ENCODE measurements at regions not wholly inside any gene's neighbourhood (a gene's known extent, or its start where the extent isn't known, plus 50 kb on each side); places are given as distances from the start of the nearest gene placed in this dataset.

- H3K27me3 Mint-ChIP-seq (ENCODE audit: low read depth), result peaks cover 13% of the 10 kb centered on the region
- H3K4me3 Mint-ChIP-seq, result no peak overlapping the region
- H3K9me3 Mint-ChIP-seq, result peaks cover 5% of the 10 kb centered on the region
- H3K36me3 Mint-ChIP-seq (ENCODE audit: insufficient read depth), result no peaks in the 10 kb centered on the region
- ATAC-seq (no peak), DNase-seq (no peak)
- H3K4me1 Mint-ChIP-seq (ENCODE audit: low read depth), result no peaks in the 10 kb centered on the region
Measured at GRCh38 chr15:59953392-59953883, 50.7 kb upstream of the FOXB1 start.

- H3K27me3 Mint-ChIP-seq (ENCODE audit: low read depth), result peaks cover 13% of the 10 kb centered on the region
- no peak overlapping the region for H3K4me3 Mint-ChIP-seq
- ATAC-seq (no peak), DNase-seq (no peak)
- no peaks in the 10 kb centered on the region for H3K36me3 Mint-ChIP-seq (ENCODE audit: insufficient read depth)
- peaks cover 5% of the 10 kb centered on the region for H3K9me3 Mint-ChIP-seq
- H3K4me1 Mint-ChIP-seq (ENCODE audit: low read depth), result no peaks in the 10 kb centered on the region
Measured at GRCh38 chr15:59952960-59953359, 51.2 kb upstream of the FOXB1 start.

GRCh38 chr15:59950603-59951388 lies 53.3 kb upstream of the FOXB1 start:
- no peak for DNase-seq
- Mint-ChIP-seq H3K36me3 (ENCODE audit: insufficient read depth) (no peaks in the 10 kb centered on the region), H3K4me1 (ENCODE audit: low read depth) (no peaks in the 10 kb centered on the region), H3K4me3 (no peak overlapping the region), H3K9me3 (peaks cover 5% of the 10 kb centered on the region), H3K27me3 (ENCODE audit: low read depth) (peaks cover 6% of the 10 kb centered on the region)
- ATAC-seq, result no peak

- H3K4me3 Mint-ChIP-seq, result no peak overlapping the region
- H3K9me3 Mint-ChIP-seq, result no peaks in the 10 kb centered on the region
- H3K36me3 Mint-ChIP-seq (ENCODE audit: insufficient read depth), result no peaks in the 10 kb centered on the region
- H3K4me1 Mint-ChIP-seq (ENCODE audit: low read depth), result no peaks in the 10 kb centered on the region
- no peak for DNase-seq
- ATAC-seq, result no peak
- H3K27me3 Mint-ChIP-seq (ENCODE audit: low read depth), result peaks cover 10% of the 10 kb centered on the region
Measured at GRCh38 chr15:59948924-59949613, 55.0 kb upstream of the FOXB1 start.

- no peak overlapping the region for H3K4me3 Mint-ChIP-seq
Measured at GRCh38 chr15:59946084-59946483, 58.0 kb upstream of the FOXB1 start.

GRCh38 chr15:59945036-59945435 lies 59.1 kb upstream of the FOXB1 start:
- Mint-ChIP-seq H3K9me3 (no peaks in the 10 kb centered on the region), H3K4me1 (ENCODE audit: low read depth) (no peaks in the 10 kb centered on the region), H3K4me3 (no peak overlapping the region), H3K27me3 (ENCODE audit: low read depth) (peaks cover 8% of the 10 kb centered on the region), H3K36me3 (ENCODE audit: insufficient read depth) (no peaks in the 10 kb centered on the region)
- DNase-seq, result no peak
- ATAC-seq, result no peak

More at GRCh38 chr15:59946084-59946483, 58.0 kb upstream of the FOXB1 start:
- Mint-ChIP-seq H3K36me3 (ENCODE audit: insufficient read depth) (no peaks in the 10 kb centered on the region), H3K4me1 (ENCODE audit: low read depth) (no peaks in the 10 kb centered on the region), H3K27me3 (ENCODE audit: low read depth) (peaks cover 8% of the 10 kb centered on the region), H3K9me3 (no peaks in the 10 kb centered on the region)
- ATAC-seq (no peak), DNase-seq (no peak)

GRCh38 chr15:59941612-59942011 lies 62.5 kb upstream of the FOXB1 start:
- Mint-ChIP-seq H3K36me3 (ENCODE audit: insufficient read depth) (no peaks in the 10 kb centered on the region), H3K4me3 (no peak overlapping the region), H3K9me3 (no peaks in the 10 kb centered on the region), H3K27me3 (ENCODE audit: low read depth) (peaks cover 8% of the 10 kb centered on the region), H3K4me1 (ENCODE audit: low read depth) (no peaks in the 10 kb centered on the region)
- DNase-seq (no peak), ATAC-seq (no peak)

- Mint-ChIP-seq H3K4me1 (ENCODE audit: low read depth) (no peaks in the 10 kb centered on the region), H3K4me3 (no peak overlapping the region), H3K36me3 (ENCODE audit: insufficient read depth) (no peaks in the 10 kb centered on the region), H3K27me3 (ENCODE audit: low read depth) (peaks cover 8% of the 10 kb centered on the region), H3K9me3 (no peaks in the 10 kb centered on the region)
- DNase-seq (no peak), ATAC-seq (no peak)
Measured at GRCh38 chr15:59940928-59941327, 63.2 kb upstream of the FOXB1 start.

- ATAC-seq, result no peak
- H3K4me3 Mint-ChIP-seq, result no peak overlapping the region
- H3K4me1 Mint-ChIP-seq (ENCODE audit: low read depth), result no peaks in the 10 kb centered on the region
- no peaks in the 10 kb centered on the region for H3K36me3 Mint-ChIP-seq (ENCODE audit: insufficient read depth)
- no peak for DNase-seq
- H3K27me3 Mint-ChIP-seq (ENCODE audit: low read depth), result peaks cover 8% of the 10 kb centered on the region
- H3K9me3 Mint-ChIP-seq, result no peaks in the 10 kb centered on the region
Measured at GRCh38 chr15:59940456-59940855, 63.7 kb upstream of the FOXB1 start.

GRCh38 chr15:59936741-59937140 lies 67.4 kb upstream of the FOXB1 start:
- H3K9me3 Mint-ChIP-seq, result no peaks in the 10 kb centered on the region
- peaks cover 4% of the 10 kb centered on the region for H3K27me3 Mint-ChIP-seq (ENCODE audit: low read depth)
- H3K36me3 Mint-ChIP-seq (ENCODE audit: insufficient read depth), result no peaks in the 10 kb centered on the region
- DNase-seq (no peak), ATAC-seq (no peak)
- H3K4me3 Mint-ChIP-seq, result no peak overlapping the region
- no peaks in the 10 kb centered on the region for H3K4me1 Mint-ChIP-seq (ENCODE audit: low read depth)

- Mint-ChIP-seq H3K4me3 (no peak overlapping the region), H3K4me1 (ENCODE audit: low read depth) (no peaks in the 10 kb centered on the region), H3K36me3 (ENCODE audit: insufficient read depth) (no peaks in the 10 kb centered on the region), H3K27me3 (ENCODE audit: low read depth) (peaks cover 10% of the 10 kb centered on the region), H3K9me3 (no peaks in the 10 kb centered on the region)
- DNase-seq (no peak), ATAC-seq (no peak)
Measured at GRCh38 chr15:59933607-59934006, 70.5 kb upstream of the FOXB1 start.

- Mint-ChIP-seq H3K4me3 (no peak overlapping the region), H3K9me3 (no peaks in the 10 kb centered on the region), H3K4me1 (ENCODE audit: low read depth) (no peaks in the 10 kb centered on the region), H3K36me3 (ENCODE audit: insufficient read depth) (no peaks in the 10 kb centered on the region), H3K27me3 (ENCODE audit: low read depth) (peaks cover 14% of the 10 kb centered on the region)
- no peak for ATAC-seq
- DNase-seq, result no peak
Measured at GRCh38 chr15:59931646-59932261, 72.4 kb upstream of the FOXB1 start.

- peaks cover 3% of the 10 kb centered on the region for H3K4me1 Mint-ChIP-seq (ENCODE audit: low read depth)
- no peaks in the 10 kb centered on the region for H3K9me3 Mint-ChIP-seq
- no peak overlapping the region for H3K4me3 Mint-ChIP-seq
- no peak for DNase-seq
- peaks cover 13% of the 10 kb centered on the region for H3K27me3 Mint-ChIP-seq (ENCODE audit: low read depth)
- ATAC-seq, result no peak
- no peaks in the 10 kb centered on the region for H3K36me3 Mint-ChIP-seq (ENCODE audit: insufficient read depth)
Measured at GRCh38 chr15:59924812-59925522, 79.1 kb upstream of the FOXB1 start.

GRCh38 chr15:59924096-59924495 lies 80.0 kb upstream of the FOXB1 start:
- no peak for ATAC-seq
- DNase-seq, result no peak
- Mint-ChIP-seq H3K27me3 (ENCODE audit: low read depth) (peaks cover 13% of the 10 kb centered on the region), H3K36me3 (ENCODE audit: insufficient read depth) (no peaks in the 10 kb centered on the region), H3K4me1 (ENCODE audit: low read depth) (peaks cover 12% of the 10 kb centered on the region), H3K9me3 (no peaks in the 10 kb centered on the region), H3K4me3 (no peak overlapping the region)
